Activated CD4-positive, alpha-beta T cell treated with anti-CD3 and anti-CD28 coated beads, Interleukin-2, amount 50 U/mL, for 24 hours (primary cell): ENCODE measurements at regions not wholly inside any gene's neighbourhood (a gene's known extent, or its start where the extent isn't known, plus 50 kb on each side); places are given as distances from the start of the nearest gene placed in this dataset.

Experiments used
- DNase-seq, 2 donors: peaks; one replicate each; pipeline ENCODE4 v3.0.0-alpha.2; 2020; ENCODE audit warnings: low read depth in 1 of 2, low spot score in 1 of 2

- no peak for DNase-seq
Measured at GRCh38 chr12:94786906-94787305, 136.5 kb upstream of the TMCC3 start.

DNA sequence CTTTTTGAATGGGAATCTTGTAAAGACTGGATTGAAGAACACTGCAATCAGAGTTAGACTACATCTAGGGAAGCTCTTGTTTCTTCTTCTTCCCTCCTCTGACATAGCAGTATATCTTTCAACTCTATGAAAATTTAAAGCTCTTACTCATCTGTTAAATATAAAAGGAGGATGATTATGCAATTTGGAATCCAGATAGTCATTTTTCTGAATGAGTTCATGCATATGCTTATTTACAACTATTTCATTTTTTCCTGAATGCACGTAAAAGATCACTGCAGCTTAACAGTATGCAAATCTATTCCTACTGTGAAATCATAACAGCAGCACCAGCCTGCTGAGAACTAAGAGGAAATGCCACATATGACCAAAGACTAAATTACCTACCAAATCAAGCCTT, 133.5 kb upstream of the TMCC3 start:
- DNase-seq = no peak

- DNase-seq = no peak
Measured at GRCh38 chr12:94783343-94783742, 133.0 kb upstream of the TMCC3 start.

GRCh38 chr12:94781835-94782234, 131.5 kb upstream of the TMCC3 start:
- no peak for DNase-seq

DNA sequence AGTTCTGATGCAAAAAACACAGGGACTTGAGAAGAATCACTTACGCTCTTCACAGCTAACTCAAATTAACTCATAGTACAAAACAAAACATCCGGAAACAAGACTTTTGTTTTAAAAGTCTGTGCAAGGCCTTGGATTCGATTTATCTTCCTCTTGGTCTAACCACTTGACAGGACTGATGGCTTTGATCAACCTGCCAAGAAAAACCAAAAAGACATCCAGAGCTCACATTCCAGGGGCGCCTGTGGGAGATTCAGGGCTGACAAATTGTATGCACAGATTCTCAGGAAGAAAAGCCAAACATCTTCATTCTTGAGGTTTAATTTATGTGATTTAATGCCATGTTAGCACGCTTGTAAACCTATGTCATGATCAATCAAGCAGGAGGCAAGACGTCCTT, 129.1 kb upstream of the TMCC3 start:
- no peak for DNase-seq

DNA sequence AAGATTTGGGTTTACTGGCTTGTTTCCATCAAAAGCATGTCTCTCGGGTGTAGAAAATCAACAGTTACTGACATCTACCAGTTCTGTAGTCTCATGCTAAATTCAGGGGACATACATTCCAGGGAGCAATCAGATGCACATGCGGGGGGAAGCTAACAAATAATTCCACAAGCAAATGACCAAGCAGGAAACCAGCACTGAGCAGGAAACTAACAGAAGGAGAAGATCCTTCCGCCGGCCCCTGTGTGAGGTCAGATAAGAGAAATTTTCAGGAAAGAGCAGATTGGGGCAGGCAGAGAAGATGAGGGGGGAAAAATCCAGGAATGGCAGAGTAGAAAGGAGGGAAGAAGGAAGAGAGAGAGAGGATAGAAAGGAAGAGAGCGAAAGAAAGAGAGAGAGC, 127.6 kb upstream of the TMCC3 start:
- DNase-seq = no peak

GRCh38 chr12:94775710-94776109, 125.4 kb upstream of the TMCC3 start:
- no peak for DNase-seq

GRCh38 chr12:94771741-94772140, 121.4 kb upstream of the TMCC3 start:
- DNase-seq = no peak

GRCh38 chr12:94771199-94771598, 120.8 kb upstream of the TMCC3 start:
- no peak for DNase-seq

DNA sequence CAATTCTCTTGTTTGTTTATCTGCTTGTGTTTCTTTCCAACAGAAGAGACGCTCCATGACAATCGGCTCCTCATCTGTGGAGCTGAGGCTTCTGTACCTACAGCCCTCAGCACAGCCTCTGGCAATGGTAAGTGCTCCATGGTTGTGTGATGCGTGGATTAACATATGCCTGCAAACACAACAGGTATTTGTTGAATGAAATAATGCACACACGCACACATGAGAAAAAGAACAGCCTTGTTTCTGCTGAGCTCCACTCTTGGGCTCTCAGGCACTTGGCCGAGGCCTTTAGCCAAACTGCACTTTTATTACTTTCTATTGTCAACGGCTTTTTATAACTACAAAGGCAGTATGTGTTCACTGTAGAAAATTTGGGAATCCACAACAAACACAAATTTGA, 120.4 kb upstream of the TMCC3 start:
- DNase-seq = no peak

GRCh38 chr12:94769776-94770759, 119.7 kb upstream of the TMCC3 start:
- DNase-seq = no peak

- no peak for DNase-seq
Measured at GRCh38 chr12:94769047-94769420, 118.7 kb upstream of the TMCC3 start.

DNA sequence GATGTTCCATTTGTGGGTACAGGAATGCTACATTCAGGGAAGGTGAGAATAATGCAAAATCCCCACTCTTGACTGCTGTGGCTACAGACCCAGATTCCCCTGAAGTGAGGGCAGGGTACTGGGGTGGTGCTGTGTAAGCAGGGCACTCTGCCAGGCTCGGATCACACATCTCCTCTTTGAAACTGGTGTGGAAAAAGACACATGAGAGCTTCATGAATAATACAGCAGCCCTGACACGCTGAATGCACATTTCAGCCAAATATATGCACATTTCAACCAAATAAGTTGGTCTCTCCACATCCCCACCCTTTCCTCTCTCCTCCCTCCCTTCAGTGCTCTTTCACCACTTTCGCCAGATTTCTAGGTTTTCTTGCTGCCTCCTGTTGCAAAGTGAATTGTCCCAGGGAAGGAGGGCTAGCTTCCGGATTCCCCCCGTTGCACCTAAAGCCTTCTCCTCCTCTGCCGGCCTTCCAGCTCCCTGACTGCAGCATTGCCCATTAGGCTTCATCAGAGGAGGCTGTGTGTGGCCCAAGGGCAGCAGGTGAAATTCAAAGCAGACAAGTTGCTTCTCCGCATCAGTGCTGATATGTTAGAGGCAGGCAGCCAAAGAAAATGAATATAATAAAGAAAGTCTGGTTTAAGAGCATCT, 118.2 kb upstream of the TMCC3 start:
- DNase-seq = no peak

DNA sequence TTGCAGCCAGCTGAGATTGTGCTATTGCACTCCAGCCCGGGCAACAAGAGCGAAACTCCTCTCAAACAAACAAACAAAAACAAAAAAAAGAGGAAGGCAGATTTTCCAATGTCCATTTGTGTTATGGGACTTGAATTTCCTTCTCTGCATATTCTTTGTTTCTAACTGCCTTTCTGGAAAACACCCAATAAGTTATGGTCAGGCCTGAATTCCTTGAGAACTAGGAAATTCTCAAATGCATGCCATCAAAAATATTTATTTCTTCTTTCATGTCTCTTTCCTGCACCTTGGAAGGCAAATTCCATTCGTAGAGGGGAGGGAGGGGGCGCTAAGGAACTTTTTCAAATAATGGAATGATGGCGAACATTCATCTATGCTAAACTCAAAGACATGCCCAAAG, 117.6 kb upstream of the TMCC3 start:
- no peak for DNase-seq

- DNase-seq = no peak
Measured at GRCh38 chr12:94766397-94766796, 116.0 kb upstream of the TMCC3 start.

- no peak for DNase-seq
Measured at GRCh38 chr12:94763462-94763861, 113.1 kb upstream of the TMCC3 start.

GRCh38 chr12:94762943-94763342, 112.6 kb upstream of the TMCC3 start:
- DNase-seq = no peak

DNA sequence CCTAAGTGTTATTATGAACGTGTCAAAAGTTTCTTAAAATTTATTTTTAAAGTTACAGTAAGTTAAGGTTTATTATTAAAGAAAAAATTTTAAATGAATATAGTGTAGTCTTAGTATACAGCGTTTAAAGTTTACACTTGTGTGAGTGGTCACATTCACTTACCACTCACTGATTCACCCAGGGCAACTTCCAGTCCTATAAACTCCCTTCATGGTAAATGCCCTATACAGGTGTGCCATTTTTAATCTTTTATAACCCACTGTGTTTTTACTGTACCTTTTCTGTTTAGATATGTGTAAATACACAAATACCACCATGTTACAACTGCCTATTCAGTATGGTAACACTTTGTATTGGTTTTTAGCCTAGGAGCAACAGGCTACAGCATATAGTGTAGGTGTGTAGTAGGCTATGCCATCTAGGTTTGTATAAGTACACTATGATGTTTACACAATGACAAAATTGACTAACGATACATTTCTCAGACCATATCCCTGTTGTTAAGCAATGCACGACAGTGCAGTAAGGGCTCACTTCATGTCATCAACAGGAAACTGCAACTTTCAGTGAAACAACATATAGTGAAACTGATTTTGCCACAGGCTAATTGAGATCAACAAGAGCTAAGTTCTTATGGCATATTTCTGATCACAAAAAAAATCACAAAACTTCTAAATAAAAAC, 112.0 kb upstream of the TMCC3 start:
- no peak for DNase-seq

DNA sequence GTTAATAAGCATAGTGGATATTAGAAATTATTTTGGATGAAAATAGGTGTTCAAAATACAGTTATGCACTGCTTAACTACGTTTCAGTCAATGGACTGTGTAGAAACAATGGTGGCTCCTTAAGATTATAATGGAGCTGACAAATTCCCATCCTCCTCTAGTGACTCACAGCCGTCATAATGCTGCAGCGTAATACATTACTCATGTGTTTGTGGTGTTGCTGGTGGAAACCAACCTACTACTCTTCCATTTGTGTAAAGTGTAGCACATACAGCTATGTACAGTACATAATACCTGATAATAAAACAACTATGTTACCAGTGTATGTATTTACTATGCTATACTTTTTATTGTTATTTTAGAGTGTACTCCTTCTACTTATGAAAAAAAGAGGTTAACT, 111.2 kb upstream of the TMCC3 start:
- no peak for DNase-seq

- no peak for DNase-seq
Measured at GRCh38 chr12:94760786-94761185, 110.4 kb upstream of the TMCC3 start.

DNA sequence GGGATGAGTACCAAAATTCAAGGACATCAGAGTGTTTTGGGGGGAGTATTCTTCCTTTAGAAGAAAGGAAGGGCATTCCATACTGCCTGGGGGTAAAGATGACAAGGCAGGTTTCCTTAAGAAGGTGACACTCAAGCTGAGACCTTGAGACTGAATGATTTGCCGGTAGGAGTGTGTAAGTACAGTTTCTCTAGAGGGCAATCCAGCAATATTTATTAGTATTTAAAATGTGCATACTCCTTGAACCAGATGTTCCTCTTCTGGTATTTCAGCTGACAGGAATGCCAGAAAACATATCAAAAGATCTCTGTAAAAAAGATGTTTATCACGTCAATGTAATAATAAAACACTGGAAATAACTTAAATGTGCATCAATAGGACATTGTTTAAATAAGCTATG, 106.4 kb upstream of the TMCC3 start:
- no peak for DNase-seq

DNA sequence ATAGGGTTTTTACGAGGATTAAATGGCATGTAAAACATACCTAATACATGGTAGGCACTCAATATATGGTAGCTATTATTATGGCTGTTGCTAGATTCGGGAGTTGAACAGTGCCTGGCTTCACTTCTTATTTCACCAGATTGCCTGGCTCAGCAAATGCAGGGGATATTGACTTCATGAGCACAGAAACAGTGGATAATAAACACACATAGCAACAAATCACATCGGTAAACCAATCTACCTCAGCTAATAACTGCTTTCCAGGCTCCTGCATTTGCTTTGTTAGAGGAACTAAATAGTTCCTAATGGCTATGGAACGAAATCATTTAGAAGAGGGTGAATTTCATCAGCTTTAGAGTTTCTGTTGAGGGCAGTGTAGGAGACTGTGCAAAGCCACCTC, 105.2 kb upstream of the TMCC3 start:
- no peak for DNase-seq
